Left kidney (tissue), 1 donor: ENCODE measurements at regions not wholly inside any gene's neighbourhood (a gene's known extent, or its start where the extent isn't known, plus 50 kb on each side); places are given as distances from the start of the nearest gene placed in this dataset.

Source experiments
- DNase-seq: peaks from one replicate; pipeline ENCODE4 v3.0.0-alpha.2; 2013

GRCh38 chr2:175560521-175561169, 379.1 kb upstream of the ATP5MC3 start:
- DNase-seq, result no peak

- no peak for DNase-seq
Measured at GRCh38 chr2:175559613-175560012, 378.1 kb upstream of the ATP5MC3 start.

GRCh38 chr2:175557810-175558377, 376.4 kb upstream of the ATP5MC3 start:
- no peak for DNase-seq

GRCh38 chr2:175553910-175554309, 372.4 kb upstream of the ATP5MC3 start:
- no peak for DNase-seq

DNA sequence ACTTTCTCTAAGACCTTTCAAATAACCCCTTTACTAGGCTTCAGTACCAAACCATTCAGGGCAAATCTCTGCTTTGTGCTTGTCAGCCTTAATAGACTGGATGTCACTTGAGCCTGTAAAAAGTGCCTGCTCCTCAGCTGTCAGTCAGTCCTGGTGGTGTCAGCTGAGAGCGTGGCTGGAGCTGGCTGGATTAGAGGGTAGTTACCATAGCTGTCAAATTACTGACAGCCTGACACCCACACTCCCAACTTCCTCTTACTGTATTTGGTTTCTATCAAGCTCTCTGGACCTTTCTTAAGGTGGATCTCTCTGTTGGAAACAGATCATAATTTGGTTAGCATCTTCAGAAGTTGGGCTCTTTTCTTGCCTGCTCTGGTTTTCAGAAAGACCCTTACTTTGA, 371.4 kb upstream of the ATP5MC3 start:
- no peak for DNase-seq

- no peak for DNase-seq
Measured at GRCh38 chr2:175540421-175540820, 358.9 kb upstream of the ATP5MC3 start.

GRCh38 chr2:175539122-175539521, 357.6 kb upstream of the ATP5MC3 start:
- no peak for DNase-seq

DNA sequence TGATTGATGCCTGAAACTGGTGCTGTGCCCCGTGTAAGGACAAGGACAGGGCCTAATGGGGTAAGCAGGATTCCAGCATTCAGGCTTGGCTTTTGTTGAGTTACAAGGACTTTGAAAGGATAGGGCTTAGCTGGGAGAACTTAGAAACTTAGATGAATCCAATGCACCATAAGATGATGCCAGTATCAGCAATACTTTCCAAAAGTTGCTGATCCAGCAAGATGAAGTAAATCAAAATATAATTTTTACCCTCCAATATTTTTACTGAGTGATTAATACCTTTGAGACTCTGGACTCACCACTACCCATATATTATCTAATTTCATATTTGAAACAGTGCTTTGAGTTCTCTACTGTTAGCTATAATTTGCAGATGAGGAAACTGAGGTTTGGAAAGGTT, 354.5 kb upstream of the ATP5MC3 start:
- no peak for DNase-seq

DNA sequence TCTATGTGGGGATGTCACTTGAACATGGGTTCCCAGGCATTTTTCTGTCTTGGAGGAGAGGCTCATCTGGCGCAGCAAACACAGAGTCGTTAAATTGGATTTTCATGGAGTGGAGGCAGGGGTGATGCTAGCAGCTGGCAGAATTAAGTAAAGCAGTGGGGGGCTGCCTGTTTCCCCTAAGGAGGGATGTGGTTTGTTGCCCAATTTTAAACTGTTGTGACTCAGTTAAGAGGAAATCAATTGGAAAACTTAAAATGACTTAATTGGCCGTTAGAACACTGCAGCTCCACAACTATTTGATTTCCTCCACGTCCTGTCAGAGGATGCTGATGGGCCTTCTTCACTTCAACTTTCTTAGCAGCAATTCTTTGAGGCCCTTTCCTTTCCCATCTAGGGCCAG, 354.1 kb upstream of the ATP5MC3 start:
- DNase-seq, result no peak

- no peak for DNase-seq
Measured at GRCh38 chr2:175525975-175526374, 344.5 kb upstream of the ATP5MC3 start.

GRCh38 chr2:175523001-175523400, 341.5 kb upstream of the ATP5MC3 start:
- DNase-seq, result peak; percentile 21

GRCh38 chr2:175518206-175518605, 336.7 kb upstream of the ATP5MC3 start:
- no peak for DNase-seq

DNA sequence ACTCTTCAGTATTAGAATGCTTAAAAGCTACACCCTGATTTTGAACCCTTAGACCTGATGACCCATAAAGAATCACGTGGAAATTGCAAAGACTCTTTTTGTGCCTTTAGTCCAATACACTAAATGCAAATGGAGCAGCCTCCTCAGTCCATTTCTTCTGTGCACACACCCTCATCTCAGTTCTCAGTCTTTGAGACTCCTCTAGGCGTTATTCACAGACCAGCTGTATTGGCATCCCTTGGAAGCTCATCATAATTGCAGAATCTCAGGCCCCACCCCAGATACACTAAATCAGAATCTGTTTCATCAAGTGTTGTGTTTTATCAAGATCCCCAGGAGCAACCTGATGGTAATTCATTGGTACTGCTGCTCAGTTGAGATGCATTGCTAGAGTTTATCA, 335.0 kb upstream of the ATP5MC3 start:
- no peak for DNase-seq

DNA sequence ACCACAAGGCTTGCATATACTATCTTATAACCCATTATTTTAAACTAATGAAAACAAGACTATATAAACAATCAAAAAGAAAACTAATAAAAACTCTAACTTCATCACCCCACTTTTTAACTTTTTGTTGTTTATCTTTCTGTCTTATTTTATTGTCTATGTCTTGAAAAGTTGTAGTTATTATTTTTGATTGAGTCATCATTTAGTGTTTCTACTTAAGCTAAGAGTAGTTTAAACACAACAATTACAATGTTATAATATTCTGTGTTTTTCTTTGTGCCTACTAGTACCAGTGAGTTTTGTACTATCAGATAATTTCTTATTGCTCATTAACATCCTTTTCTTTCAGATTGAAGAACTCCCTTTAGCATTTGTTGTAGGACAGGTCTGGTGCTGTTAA, 318.7 kb upstream of the ATP5MC3 start:
- no peak for DNase-seq

DNA sequence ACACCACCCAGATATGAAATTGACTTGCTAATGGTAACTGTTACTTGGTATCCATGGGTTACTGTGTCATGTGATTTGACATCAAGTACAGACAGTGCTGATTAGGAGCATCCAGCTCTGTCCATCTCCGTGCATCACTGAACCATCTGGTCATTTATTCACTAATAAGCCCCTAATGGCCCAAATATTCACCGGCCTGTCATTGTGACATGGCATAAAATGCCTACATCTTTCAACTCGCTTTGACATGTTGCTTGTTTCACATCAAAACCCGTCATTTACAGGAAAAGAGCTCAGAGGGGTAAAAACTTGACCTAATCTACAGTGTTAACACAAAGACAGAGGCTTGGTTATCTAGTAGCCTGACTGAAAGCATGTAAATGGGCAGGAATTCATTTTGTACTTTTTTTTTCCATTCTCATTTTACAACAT, 308.9 kb upstream of the ATP5MC3 start:
- DNase-seq, result no peak

GRCh38 chr2:175478096-175478768, 296.7 kb upstream of the ATP5MC3 start:
- no peak for DNase-seq

DNA sequence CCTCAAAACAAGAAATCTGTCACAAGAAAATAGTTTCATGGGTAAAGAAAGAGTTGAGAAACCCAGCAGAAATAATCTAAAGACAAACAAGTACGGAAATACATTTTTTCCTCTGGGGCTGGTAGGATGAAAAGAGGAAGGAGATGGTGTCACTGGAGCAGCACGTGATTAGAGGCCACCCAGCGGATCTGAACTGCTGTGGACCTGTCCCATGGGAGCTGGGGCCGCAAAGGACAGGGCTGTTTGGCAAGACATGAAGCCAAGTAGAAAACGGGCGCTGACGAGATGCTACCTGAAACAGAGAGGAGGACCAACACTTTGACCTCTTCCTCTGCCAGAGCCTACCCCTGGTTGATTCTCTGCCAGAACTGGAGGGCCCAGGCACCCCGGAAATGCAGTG, 295.4 kb upstream of the ATP5MC3 start:
- DNase-seq, result no peak

DNA sequence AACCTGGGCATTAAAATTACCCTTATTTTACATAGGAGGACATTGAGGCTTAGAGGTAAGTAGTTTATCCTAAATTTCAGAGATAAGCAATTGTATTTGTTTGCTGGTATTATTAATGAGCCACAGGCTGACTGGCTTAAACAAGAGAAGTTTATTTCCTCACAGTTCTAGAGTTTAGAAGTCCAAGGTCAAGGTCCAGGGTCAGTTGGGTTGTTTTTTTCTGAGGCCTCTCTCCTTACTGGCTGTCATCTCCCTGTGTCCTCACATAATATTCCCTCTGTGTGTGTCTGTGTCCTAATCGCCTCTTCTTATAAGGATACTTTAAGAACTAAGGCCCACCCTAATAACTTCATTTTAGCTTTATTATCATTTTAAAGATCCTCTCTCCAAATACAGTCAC, 294.9 kb upstream of the ATP5MC3 start:
- DNase-seq, result no peak

GRCh38 chr2:175475130-175475529, 293.6 kb upstream of the ATP5MC3 start:
- DNase-seq, result no peak

GRCh38 chr2:175468431-175469098, 287.1 kb upstream of the ATP5MC3 start:
- DNase-seq, result peak; percentile 35

DNA sequence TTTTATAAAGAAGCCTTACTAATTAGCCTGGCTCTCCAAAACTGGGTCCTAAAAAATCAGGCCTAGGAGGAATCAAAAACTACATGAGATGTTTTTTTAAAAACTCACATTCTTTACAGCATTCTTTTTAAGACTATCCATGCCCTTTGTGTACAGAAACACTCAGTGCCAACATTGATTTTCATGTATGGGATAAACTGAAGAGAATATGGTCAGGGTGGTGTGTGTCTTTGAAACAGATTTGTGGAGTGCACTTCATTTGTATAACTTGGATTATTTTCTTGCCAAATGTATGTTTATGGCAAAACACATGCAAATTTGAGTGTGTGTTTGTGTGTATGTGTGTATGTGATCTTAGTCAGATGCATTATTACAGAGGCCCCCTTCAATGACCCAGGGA, 283.6 kb upstream of the ATP5MC3 start:
- DNase-seq, result no peak

GRCh38 chr2:175464311-175464670, 282.8 kb upstream of the ATP5MC3 start:
- DNase-seq, result no peak

- DNase-seq, result no peak
Measured at GRCh38 chr2:175463589-175464310, 282.2 kb upstream of the ATP5MC3 start.
